ENCODE measurements at regions not wholly inside any gene's neighbourhood (a gene's known extent, or its start where the extent isn't known, plus 50 kb on each side); places are given as distances from the start of the nearest gene placed in this dataset.
A peak's percentile ranks its signal among the peaks of the same experiment; 100 is the strongest.
"Not testable (repeated sequence)": the region's sequence is repeated elsewhere in the genome, so short reads cannot be mapped to it uniquely, and the experiment has no call there.

- Histone ChIP-seq H3K4me1 (peaks cover 0 to 20% (median 9%) of the 10 kb centered on the region in 4 donors), H3K27ac (peak overlapping the region; percentile 45 to 70 (median 58))
- TF ChIP-seq EP300 (IDR thresholded peaks at IDR 0.05): peak in 2 of 4 donors; percentile 74 to 91
- peak in 2 of 4 donors; percentile 16 to 85 for TF ChIP-seq POLR2AphosphoS5 (IDR thresholded peaks at IDR 0.05)
- peak; percentile 86 for DNase-seq
- WGBS, 2 donors: 27 to 66% methylated on average over 24 of the region's 24 CpGs
- H3K9me3 ChIP-seq; H3K4me3 ChIP-seq; H3K27me3 ChIP-seq; intact Hi-C loops (cut with DNase I); H3K36me3 ChIP-seq: not testable (repeated sequence)
These were observed 193.3 kb downstream of the LAT start for GRCh38 chr16:29177888-29178726.

GRCh38 chr16:29177203-29177887, 192.5 kb downstream of the LAT start:
- H3K27me3 ChIP-seq; H3K36me3 ChIP-seq; DNase-seq; H3K9me3 ChIP-seq; intact Hi-C loops (cut with DNase I); H3K4me3 ChIP-seq: not testable (repeated sequence)
- Histone ChIP-seq H3K27ac (peak overlapping the region; percentile 45 to 70 (median 58)), H3K4me1 (peaks cover 0 to 20% (median 9%) of the 10 kb centered on the region in 4 donors)
- 16 to 74% methylated on average over 30 of the region's 30 CpGs for WGBS, 2 donors

DNA sequence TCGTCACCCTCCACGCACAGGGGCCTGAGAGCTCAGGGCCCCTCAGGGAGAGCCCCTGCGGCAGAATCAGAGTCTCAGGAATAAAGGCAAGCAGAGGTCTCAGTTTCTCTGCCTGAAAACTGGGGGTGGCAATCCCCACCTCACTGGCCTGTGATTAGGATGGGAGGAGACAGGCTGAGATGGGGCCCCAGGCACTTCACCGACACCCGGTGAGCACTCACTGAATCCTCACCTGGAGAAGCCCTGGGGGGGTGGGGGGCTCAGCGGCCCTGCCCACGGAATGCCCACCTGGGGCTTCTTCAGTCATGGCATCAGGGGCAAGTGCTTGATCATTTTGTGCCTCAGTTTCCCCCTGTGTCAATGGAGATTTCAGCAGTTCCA, 192.0 kb downstream of the LAT start:
- WGBS, 2 donors: 84 to 95% methylated on average over 7 of the region's 7 CpGs
- Histone ChIP-seq H3K4me1 (peaks cover 0 to 24% (median 9%) of the 10 kb centered on the region in 4 donors), H3K27ac (peak overlapping the region in 1 of 4 donors; percentile 70)
- H3K36me3 ChIP-seq; H3K9me3 ChIP-seq; intact Hi-C loops (cut with DNase I); DNase-seq; H3K27me3 ChIP-seq; H3K4me3 ChIP-seq: not testable (repeated sequence)

GRCh38 chr16:29176154-29176470, 191.3 kb downstream of the LAT start:
- H3K4me3 ChIP-seq; H3K9me3 ChIP-seq; intact Hi-C loops (cut with DNase I); H3K36me3 ChIP-seq; DNase-seq; H3K27me3 ChIP-seq: not testable (repeated sequence)
- H3K4me1 ChIP-seq: peaks cover 0 to 25% (median 9%) of the 10 kb centered on the region in 4 donors
- H3K27ac ChIP-seq: peak overlapping the region in 1 of 4 donors; percentile 10
- WGBS, 2 donors: 61 to 80% methylated on average over 7 of the region's 7 CpGs

GRCh38 chr16:29175411-29176153, 190.7 kb downstream of the LAT start:
- Histone ChIP-seq H3K27ac (peak overlapping the region in 1 of 4 donors; percentile 10), H3K4me1 (peaks cover 0 to 25% (median 11%) of the 10 kb centered on the region in 4 donors)
- DNase-seq; H3K36me3 ChIP-seq; H3K27me3 ChIP-seq; H3K4me3 ChIP-seq; H3K9me3 ChIP-seq; intact Hi-C loops (cut with DNase I): not testable (repeated sequence)
- 92 to 93% methylated on average over 19 of the region's 19 CpGs for WGBS, 2 donors

DNA sequence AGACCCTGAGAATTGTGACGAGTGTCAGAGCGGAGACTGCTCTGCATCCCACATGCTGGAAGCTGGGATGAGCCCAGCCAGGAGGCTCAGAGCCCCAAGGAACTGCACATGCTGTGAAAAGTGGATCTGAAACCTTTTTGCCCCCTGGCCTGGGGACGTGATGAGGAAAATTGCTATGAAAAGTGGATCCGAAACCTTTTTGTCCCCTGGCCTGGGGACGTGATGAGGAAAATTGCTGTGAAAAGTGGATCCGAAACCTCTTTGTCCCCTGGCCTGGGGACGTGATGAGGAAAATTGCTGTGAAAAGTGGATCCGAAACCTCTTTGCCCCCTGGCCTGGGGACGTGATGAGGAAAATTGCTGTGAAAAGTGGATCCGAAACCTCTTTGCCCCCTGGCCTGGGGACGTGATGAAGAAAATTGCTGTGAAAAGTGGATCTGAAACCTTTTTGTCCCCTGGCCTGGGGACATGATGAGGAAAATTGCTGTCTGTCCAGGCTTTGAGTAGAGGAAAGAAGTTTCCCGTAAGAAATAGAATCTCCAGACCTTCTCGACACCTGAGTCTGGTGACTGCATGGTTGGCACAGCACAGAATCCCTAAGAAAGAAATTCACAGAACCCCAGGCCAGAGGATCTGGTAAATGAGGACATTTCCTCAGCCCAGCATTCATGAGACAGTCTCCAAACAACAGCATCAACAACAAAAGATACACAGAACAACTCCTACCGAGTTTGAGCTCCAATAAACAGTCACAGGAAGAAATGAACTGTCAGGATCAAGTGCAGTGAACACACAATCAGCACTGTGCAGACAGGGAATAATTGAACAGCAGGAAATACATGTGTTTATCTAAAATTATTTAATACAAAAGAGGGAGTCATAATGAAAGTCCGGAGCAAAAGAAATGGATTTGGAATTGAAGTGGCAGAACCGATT, 188.8 kb downstream of the LAT start:
- peak overlapping the region in 1 of 4 donors; percentile 10 for H3K27ac ChIP-seq
- H3K27me3 ChIP-seq; H3K36me3 ChIP-seq; DNase-seq; intact Hi-C loops (cut with DNase I); H3K9me3 ChIP-seq; H3K4me3 ChIP-seq: not testable (repeated sequence)
- WGBS, 2 donors: 90 to 91% methylated on average over 16 of the region's 16 CpGs
- peaks cover 0 to 39% (median 18%) of the 10 kb centered on the region in 4 donors for H3K4me1 ChIP-seq

DNA sequence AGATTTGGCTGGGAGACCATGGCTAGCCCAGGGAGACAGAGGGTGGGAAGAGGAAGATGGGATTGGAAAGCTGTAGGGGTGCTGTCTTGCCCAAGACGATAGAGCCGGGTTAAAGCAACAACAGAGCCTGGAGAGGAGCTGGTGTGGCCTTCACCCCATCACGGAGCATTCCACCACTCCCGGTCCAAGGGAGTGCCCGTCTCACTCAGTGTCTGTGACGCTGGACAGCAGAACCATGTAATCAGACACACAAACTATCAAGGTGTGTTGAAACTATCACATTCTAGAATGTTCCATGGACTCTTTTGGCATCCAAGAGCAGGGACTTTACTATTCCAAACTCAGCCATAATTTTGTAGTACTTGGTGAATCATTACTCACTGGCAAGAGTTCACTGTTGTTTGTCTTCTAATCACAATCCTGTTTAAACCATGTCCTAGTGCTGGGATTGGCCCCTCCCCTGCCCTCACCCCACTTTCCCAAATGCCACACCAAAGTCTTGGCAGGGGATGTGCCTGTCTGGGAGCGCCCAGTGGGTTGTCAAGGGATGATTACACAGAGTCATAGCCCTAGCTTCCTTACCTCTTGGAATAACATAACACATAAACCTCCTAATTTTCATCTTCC, 187.4 kb downstream of the LAT start:
- Histone ChIP-seq H3K27ac (peak overlapping the region in 1 of 4 donors; percentile 31), H3K4me1 (peaks cover 0 to 35% (median 16%) of the 10 kb centered on the region in 4 donors)
- WGBS, 2 donors: 93 to 94% methylated on average over 7 of the region's 7 CpGs
- H3K9me3 ChIP-seq; H3K36me3 ChIP-seq; H3K27me3 ChIP-seq; H3K4me3 ChIP-seq; intact Hi-C loops (cut with DNase I); DNase-seq: not testable (repeated sequence)

GRCh38 chr16:29171296-29171695, 186.4 kb downstream of the LAT start:
- H3K9me3 ChIP-seq; H3K36me3 ChIP-seq; H3K27ac ChIP-seq; H3K4me3 ChIP-seq; H3K27me3 ChIP-seq; DNase-seq; intact Hi-C loops (cut with DNase I): not testable (repeated sequence)
- H3K4me1 ChIP-seq: peaks cover 0 to 35% (median 15%) of the 10 kb centered on the region in 4 donors
- 96 to 97% methylated on average over 6 of the region's 6 CpGs for WGBS, 2 donors

All from sigmoid colon (tissue), 6 donors.